Fibroblast of skin of scalp (primary cell): ENCODE measurements at regions not wholly inside any gene's neighbourhood (a gene's known extent, or its start where the extent isn't known, plus 50 kb on each side); places are given as distances from the start of the nearest gene placed in this dataset.

Experiments
- DNase-seq: peaks from one replicate; pipeline ENCODE4 v3.0.0-alpha.2; 2013

GRCh38 chr3:195013411-195014361 is 257.3 kb downstream of the XXYLT1 start:
- no peak for DNase-seq

DNA sequence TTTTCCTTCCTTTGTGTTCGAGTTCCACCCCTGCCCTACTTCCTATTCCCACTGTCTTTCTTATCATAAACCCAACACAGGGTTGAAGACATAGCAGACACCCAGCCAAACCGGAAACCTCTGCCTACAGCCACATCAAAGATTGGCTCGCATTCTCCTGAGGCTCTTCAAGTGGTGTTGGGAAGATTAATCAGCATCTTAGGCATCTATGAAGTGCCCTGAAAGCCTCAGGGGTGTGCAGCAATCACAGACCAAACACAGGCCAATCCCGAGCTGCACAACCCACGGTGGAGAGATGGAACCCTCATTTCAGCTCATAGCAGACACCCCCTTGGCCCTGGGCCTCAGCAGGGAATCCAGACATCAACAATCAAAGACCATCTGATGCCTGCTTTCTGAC is 255.9 kb downstream of the XXYLT1 start:
- DNase-seq: peak; percentile 31

DNA sequence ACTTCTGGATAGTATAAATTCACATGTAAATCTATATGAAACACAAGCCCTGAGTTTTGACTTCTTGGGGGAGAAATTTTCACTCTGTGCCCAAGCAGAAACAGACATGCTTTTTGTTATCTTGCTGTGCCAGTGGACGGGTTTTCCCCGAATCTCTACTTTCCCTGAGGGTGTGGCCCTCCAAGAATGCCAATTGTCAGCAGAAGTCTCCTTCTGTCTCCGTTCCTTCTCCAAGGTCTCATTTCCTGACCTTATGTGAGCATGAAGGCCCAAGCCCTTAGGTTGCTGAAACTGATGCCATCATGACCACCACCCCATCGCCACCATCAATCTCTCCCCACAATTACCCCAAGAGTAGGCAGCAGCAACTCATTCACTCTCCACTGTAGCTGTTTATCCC is 253.8 kb downstream of the XXYLT1 start:
- DNase-seq: no peak
